Neural cell (in vitro differentiated cells): ENCODE measurements at regions not wholly inside any gene's neighbourhood (a gene's known extent, or its start where the extent isn't known, plus 50 kb on each side); places are given as distances from the start of the nearest gene placed in this dataset.

Experiments used
- H2AFZ ChIP-seq: fragments of 200-600, 300-800 bp; sonication (generic), shearing (Covaris generic); 2 replicates; pipeline ENCODE4 v1.6.0; 2014; ENCODE audit warnings: low read depth, mild to moderate bottlenecking, antibody characterized with exemption, low read length, moderate library complexity
- H3F3A ChIP-seq: fragments of 200-600 bp; shearing (Covaris generic); 2 replicates; pipeline ENCODE4 v1.6.1; 2016; ENCODE audit warnings: mild to moderate bottlenecking, moderate library complexity, mixed read lengths, antibody characterized with exemption, low read length; ENCODE audit not compliant: insufficient read depth, poor library complexity, severe bottlenecking
- H3K27ac ChIP-seq: fragments of 200-600, 300-800 bp; sonication (generic), shearing (Covaris generic); 2 replicates; pipeline ENCODE4 v1.5.1; 2014; ENCODE audit warnings: mild to moderate bottlenecking, low read length, moderate library complexity
- H3K27me3 ChIP-seq: fragments of 300-800, 200-600 bp; sonication (generic), shearing (Covaris generic); 2 replicates; pipeline ENCODE4 v1.6.0; 2014; ENCODE audit warnings: mild to moderate bottlenecking, low read depth, low read length, moderate library complexity; ENCODE audit not compliant: insufficient read depth
- H3K36me3 ChIP-seq: fragments of 300-800, 200-600 bp; sonication (generic), shearing (Covaris generic); 2 replicates; pipeline ENCODE4 v1.5.1; 2014; ENCODE audit warnings: mild to moderate bottlenecking, antibody characterized with exemption, low read length, moderate library complexity; ENCODE audit not compliant: insufficient read depth
- H3K4me2 ChIP-seq: fragments of 300-800, 200-600 bp; sonication (generic), shearing (Covaris generic); 2 replicates; pipeline ENCODE4 v1.6.0; 2014; ENCODE audit warnings: mild to moderate bottlenecking, low read length
- H3K4me3 ChIP-seq: fragments of 300-800, 200-600 bp; sonication (generic), shearing (Covaris generic); 2 replicates; pipeline ENCODE4 v1.5.1; 2014; ENCODE audit warnings: mild to moderate bottlenecking, low read length, moderate library complexity
- H3K79me2 ChIP-seq: fragments of 200-600 bp; shearing (Covaris generic); replicated peaks from 2 replicates; pipeline ENCODE4 v1.6.0; 2014; ENCODE audit warnings: mild to moderate bottlenecking, low read length, moderate library complexity; ENCODE audit not compliant: insufficient read depth
- H3K9ac ChIP-seq: fragments of 300-800, 200-600 bp; sonication (generic), shearing (Covaris generic); 2 replicates; pipeline ENCODE4 v1.6.1; 2016; ENCODE audit warnings: mild to moderate bottlenecking, low read length, mixed read lengths
- H3K9me2 ChIP-seq: fragments of 200-600 bp; shearing (Covaris generic); 2 replicates; pipeline ENCODE4 v1.6.1; 2016; ENCODE audit warnings: mild to moderate bottlenecking, low read length, mixed read lengths; ENCODE audit not compliant: insufficient read depth
- H3K9me3 ChIP-seq: fragments of 200-600, 300-800 bp; sonication (generic), shearing (Covaris generic); 2 replicates; pipeline ENCODE4 v1.6.1; 2016; ENCODE audit warnings: mild to moderate bottlenecking, mixed run types, low read length, moderate library complexity, mixed read lengths
- H4K20me1 ChIP-seq: fragments of 200-600 bp; shearing (Covaris generic); 2 replicates; pipeline ENCODE4 v1.6.1; 2016; ENCODE audit warnings: mild to moderate bottlenecking, mixed run types; ENCODE audit not compliant: insufficient read depth
- EP300 ChIP-seq: fragments of 450-650 bp; conservative IDR thresholded peaks from 2 replicates; pipeline ENCODE4 v1.6.1; 2014; ENCODE audit warnings: antibody characterized with exemption, mild to moderate bottlenecking, moderate library complexity; ENCODE audit not compliant: poor library complexity, severe bottlenecking
- EZH2 ChIP-seq: fragments of 200-600, 300-800 bp; shearing (Covaris generic), sonication (generic); IDR thresholded peaks from 2 replicates; pipeline ENCODE4 v1.6.1; 2014; ENCODE audit warnings: antibody characterized with exemption, low read length, borderline replicate concordance, mild to moderate bottlenecking; ENCODE audit not compliant: insufficient read depth, poor library complexity, severe bottlenecking
- MXI1 ChIP-seq: fragments of 450-650 bp; conservative IDR thresholded peaks from 2 replicates; pipeline ENCODE4 v1.6.1; 2014; ENCODE audit warnings: antibody characterized with exemption, mild to moderate bottlenecking; ENCODE audit not compliant: poor library complexity, severe bottlenecking
- POLR2AphosphoS5 ChIP-seq: IDR thresholded peaks from 2 replicates; pipeline ENCODE4 v1.6.1; 2012
- RAD21 ChIP-seq: fragments of 450-650 bp; conservative IDR thresholded peaks from 2 replicates; pipeline ENCODE4 v1.6.1; 2014; ENCODE audit warnings: antibody characterized with exemption, mild to moderate bottlenecking, moderate library complexity
- SMC3 ChIP-seq: fragments of 450-650 bp; conservative IDR thresholded peaks from 2 replicates; pipeline ENCODE4 v1.6.1; 2014; ENCODE audit warnings: antibody characterized with exemption, mild to moderate bottlenecking, moderate library complexity; ENCODE audit not compliant: poor library complexity
- TAF1 ChIP-seq: IDR thresholded peaks from 2 replicates; pipeline ENCODE4 v1.6.1; 2012; ENCODE audit warnings: low read depth
- TF ChIP-seq, protein P1 (sequence below): IDR thresholded peaks from 2 replicates; pipeline ENCODE4 v1.6.1; 2012; ENCODE audit warnings: borderline replicate concordance
- TF ChIP-seq, protein P2 (sequence below): fragments of 450-650 bp; IDR thresholded peaks from 2 replicates; pipeline ENCODE4 v1.5.1; 2014; ENCODE audit warnings: antibody characterized with exemption, mild to moderate bottlenecking, moderate library complexity; ENCODE audit not compliant: poor library complexity, severe bottlenecking

DNA sequence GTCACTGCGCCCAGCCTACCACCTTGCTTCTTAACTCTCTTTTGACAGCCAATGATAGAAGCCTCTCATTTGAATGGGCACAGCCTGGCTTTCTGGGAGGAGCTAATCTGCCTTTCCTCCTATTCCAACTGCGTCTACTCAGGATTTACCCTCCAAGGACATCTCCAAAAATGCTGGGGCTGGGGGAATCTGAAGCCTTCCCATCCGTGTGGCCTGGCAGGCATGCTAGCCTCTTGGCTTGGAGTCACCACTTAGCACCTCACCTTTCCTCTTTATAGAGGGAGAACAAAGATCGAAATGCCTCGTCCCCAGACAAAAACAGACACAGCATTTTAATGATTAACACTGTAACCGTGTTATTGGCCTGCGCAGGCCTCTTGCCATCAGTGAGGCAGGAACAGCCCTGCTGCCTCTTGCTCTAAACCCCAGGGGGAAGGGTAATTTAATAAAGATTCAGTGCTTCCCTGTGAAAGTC lies 108.2 kb upstream of the KLF4 start:
- Histone ChIP-seq H3K4me2 (no peak overlapping the region), H3F3A (no peaks in the 10 kb centered on the region), H3K4me3 (no peak overlapping the region), H3K27me3 (no peaks in the 10 kb centered on the region), H3K9ac (no peak overlapping the region), H3K9me3 (no peaks in the 10 kb centered on the region), H2AFZ (no peak overlapping the region), H3K27ac (no peak overlapping the region), H3K9me2 (no peaks in the 10 kb centered on the region), H3K79me2 (no peaks in the 10 kb centered on the region), H4K20me1 (no peaks in the 10 kb centered on the region), H3K36me3 (no peaks in the 10 kb centered on the region)
- TF ChIP-seq MXI1 (no peak), TAF1 (no peak), RAD21 (no peak), EZH2 (no peak), EP300 (no peak), SMC3 (no peak), POLR2AphosphoS5 (no peak)
- TF ChIP-seq, protein P1, sequence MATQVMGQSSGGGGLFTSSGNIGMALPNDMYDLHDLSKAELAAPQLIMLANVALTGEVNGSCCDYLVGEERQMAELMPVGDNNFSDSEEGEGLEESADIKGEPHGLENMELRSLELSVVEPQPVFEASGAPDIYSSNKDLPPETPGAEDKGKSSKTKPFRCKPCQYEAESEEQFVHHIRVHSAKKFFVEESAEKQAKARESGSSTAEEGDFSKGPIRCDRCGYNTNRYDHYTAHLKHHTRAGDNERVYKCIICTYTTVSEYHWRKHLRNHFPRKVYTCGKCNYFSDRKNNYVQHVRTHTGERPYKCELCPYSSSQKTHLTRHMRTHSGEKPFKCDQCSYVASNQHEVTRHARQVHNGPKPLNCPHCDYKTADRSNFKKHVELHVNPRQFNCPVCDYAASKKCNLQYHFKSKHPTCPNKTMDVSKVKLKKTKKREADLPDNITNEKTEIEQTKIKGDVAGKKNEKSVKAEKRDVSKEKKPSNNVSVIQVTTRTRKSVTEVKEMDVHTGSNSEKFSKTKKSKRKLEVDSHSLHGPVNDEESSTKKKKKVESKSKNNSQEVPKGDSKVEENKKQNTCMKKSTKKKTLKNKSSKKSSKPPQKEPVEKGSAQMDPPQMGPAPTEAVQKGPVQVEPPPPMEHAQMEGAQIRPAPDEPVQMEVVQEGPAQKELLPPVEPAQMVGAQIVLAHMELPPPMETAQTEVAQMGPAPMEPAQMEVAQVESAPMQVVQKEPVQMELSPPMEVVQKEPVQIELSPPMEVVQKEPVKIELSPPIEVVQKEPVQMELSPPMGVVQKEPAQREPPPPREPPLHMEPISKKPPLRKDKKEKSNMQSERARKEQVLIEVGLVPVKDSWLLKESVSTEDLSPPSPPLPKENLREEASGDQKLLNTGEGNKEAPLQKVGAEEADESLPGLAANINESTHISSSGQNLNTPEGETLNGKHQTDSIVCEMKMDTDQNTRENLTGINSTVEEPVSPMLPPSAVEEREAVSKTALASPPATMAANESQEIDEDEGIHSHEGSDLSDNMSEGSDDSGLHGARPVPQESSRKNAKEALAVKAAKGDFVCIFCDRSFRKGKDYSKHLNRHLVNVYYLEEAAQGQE, result no peak

DNA sequence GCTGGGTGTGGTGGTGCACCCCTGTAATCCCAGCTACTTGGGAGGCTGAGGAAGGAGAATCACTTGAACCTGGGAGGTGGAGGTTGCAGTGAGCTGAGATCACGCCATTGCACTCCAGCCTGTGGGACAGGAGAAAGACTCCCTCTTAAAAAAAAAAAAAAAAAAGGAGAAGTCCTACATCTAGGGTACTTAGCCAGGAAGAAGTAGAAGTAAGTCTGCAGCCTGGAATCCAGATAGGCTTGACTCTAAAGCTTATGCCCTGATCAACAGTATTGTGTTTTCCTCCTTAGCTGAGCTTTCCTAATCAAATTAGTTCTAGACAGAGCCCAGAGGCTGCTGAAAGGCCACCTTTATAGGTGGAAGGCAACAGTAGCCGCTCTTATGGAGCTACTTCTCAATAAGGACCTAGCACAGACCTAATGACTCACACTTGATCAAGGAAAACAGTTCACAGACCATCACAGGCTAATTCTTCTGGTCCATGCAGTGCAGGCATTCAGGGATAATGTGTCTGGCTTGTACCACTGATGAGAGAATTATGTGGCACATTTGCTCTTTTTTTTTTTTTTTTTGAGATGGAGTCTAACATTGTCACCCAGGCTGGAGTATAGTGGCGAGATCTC lies 105.5 kb upstream of the KLF4 start:
- TF ChIP-seq, protein P1, result no peak
- TF ChIP-seq, protein P2, sequence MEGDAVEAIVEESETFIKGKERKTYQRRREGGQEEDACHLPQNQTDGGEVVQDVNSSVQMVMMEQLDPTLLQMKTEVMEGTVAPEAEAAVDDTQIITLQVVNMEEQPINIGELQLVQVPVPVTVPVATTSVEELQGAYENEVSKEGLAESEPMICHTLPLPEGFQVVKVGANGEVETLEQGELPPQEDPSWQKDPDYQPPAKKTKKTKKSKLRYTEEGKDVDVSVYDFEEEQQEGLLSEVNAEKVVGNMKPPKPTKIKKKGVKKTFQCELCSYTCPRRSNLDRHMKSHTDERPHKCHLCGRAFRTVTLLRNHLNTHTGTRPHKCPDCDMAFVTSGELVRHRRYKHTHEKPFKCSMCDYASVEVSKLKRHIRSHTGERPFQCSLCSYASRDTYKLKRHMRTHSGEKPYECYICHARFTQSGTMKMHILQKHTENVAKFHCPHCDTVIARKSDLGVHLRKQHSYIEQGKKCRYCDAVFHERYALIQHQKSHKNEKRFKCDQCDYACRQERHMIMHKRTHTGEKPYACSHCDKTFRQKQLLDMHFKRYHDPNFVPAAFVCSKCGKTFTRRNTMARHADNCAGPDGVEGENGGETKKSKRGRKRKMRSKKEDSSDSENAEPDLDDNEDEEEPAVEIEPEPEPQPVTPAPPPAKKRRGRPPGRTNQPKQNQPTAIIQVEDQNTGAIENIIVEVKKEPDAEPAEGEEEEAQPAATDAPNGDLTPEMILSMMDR, result no peak
- no peak for TF ChIP-seq MXI1
- no peak for TF ChIP-seq RAD21
- no peak for TF ChIP-seq EP300
- TF ChIP-seq EZH2, result no peak
- TF ChIP-seq POLR2AphosphoS5, result no peak
- TF ChIP-seq TAF1, result no peak
- no peak for TF ChIP-seq SMC3
- Histone ChIP-seq H3K4me3 (no peak overlapping the region), H2AFZ (no peak overlapping the region), H4K20me1 (no peaks in the 10 kb centered on the region), H3K79me2 (no peaks in the 10 kb centered on the region), H3K9me2 (no peaks in the 10 kb centered on the region), H3K9me3 (no peaks in the 10 kb centered on the region), H3F3A (no peaks in the 10 kb centered on the region), H3K27ac (no peak overlapping the region), H3K27me3 (no peaks in the 10 kb centered on the region), H3K9ac (no peak overlapping the region), H3K4me2 (no peak overlapping the region), H3K36me3 (no peaks in the 10 kb centered on the region)
